OCI-LY1 (cell line): ENCODE measurements at regions not wholly inside any gene's neighbourhood (a gene's known extent, or its start where the extent isn't known, plus 50 kb on each side); places are given as distances from the start of the nearest gene placed in this dataset.

Experiments used
- H2AFZ ChIP-seq: fragments of 200-600 bp; sonication (generic), shearing (Covaris generic); 2 replicates; pipeline ENCODE4 v1.6.0; 2014; ENCODE audit warnings: antibody characterized with exemption, mild to moderate bottlenecking, low read length
- H3F3A ChIP-seq: fragments of 200-600 bp; sonication (generic), shearing (Covaris generic); 2 replicates; pipeline ENCODE4 v1.6.0; 2014; ENCODE audit warnings: mild to moderate bottlenecking, antibody characterized with exemption, low read length, moderate library complexity; ENCODE audit not compliant: insufficient read depth
- H3K27ac ChIP-seq: fragments of 200-600 bp; sonication (generic); 2 replicates; pipeline ENCODE4 v1.5.1; 2014; ENCODE audit warnings: low read length, mixed run types, mild to moderate bottlenecking, low read depth; ENCODE audit not compliant: poor library complexity, severe bottlenecking
- H3K27me3 ChIP-seq: fragments of 200-600 bp; sonication (generic); 2 replicates; pipeline ENCODE4 v1.6.0; 2014; ENCODE audit warnings: antibody characterized with exemption, mild to moderate bottlenecking, low read length, moderate library complexity; ENCODE audit not compliant: insufficient read depth
- H3K36me3 ChIP-seq: fragments of 200-600 bp; sonication (generic); 2 replicates; pipeline ENCODE4 v1.6.1; 2014; ENCODE audit warnings: mild to moderate bottlenecking, antibody characterized with exemption, low read length, moderate library complexity, mixed read lengths; ENCODE audit not compliant: insufficient read depth
- H3K4me1 ChIP-seq: fragments of 200-600 bp; sonication (generic); 2 replicates; pipeline ENCODE4 v1.5.1; 2014; ENCODE audit warnings: mild to moderate bottlenecking, low read length, moderate library complexity; ENCODE audit not compliant: insufficient read depth, severe bottlenecking
- H3K4me2 ChIP-seq: fragments of 200-600 bp; sonication (generic), shearing (Covaris generic); 2 replicates; pipeline ENCODE4 v1.6.1; 2014; ENCODE audit warnings: low read length
- H3K4me3 ChIP-seq: fragments of 200-600 bp; sonication (generic); 2 replicates; pipeline ENCODE4 v1.5.1; 2014; ENCODE audit warnings: low read length, low read depth, mild to moderate bottlenecking, mixed read lengths; ENCODE audit not compliant: poor library complexity, severe bottlenecking
- H3K79me2 ChIP-seq: fragments of 200-600 bp; shearing (Covaris generic); 2 replicates; pipeline ENCODE4 v1.6.1; 2016; ENCODE audit warnings: mixed run types, low read length, mixed read lengths; ENCODE audit not compliant: insufficient read depth
- H3K9ac ChIP-seq: fragments of 200-600 bp; sonication (generic), shearing (Covaris generic); 2 replicates; pipeline ENCODE4 v1.6.1; 2014; ENCODE audit warnings: mild to moderate bottlenecking, low read length, mixed read lengths
- H3K9me2 ChIP-seq: fragments of 200-600 bp; sonication (generic), shearing (Covaris generic); 2 replicates; pipeline ENCODE4 v1.6.1; 2014; ENCODE audit warnings: low read depth, mild to moderate bottlenecking, low read length, mixed read lengths
- H3K9me3 ChIP-seq: fragments of 200-600 bp; shearing (Covaris generic); 2 replicates; pipeline ENCODE4 v1.6.1; 2014; ENCODE audit warnings: low read length, mixed read lengths
- H4K20me1 ChIP-seq: fragments of 200-600 bp; sonication (generic), shearing (Covaris generic); 2 replicates; pipeline ENCODE4 v1.6.0; 2016; ENCODE audit warnings: mild to moderate bottlenecking, low read length; ENCODE audit not compliant: insufficient read depth
- EZH2 ChIP-seq: fragments of 200-600 bp; sonication (generic), shearing (Covaris generic); IDR thresholded peaks from 2 replicates; pipeline ENCODE4 v1.8.0; 2017; ENCODE audit warnings: borderline replicate concordance, mixed run types, mild to moderate bottlenecking, antibody characterized with exemption, low read length, moderate library complexity, mixed read lengths
- TF ChIP-seq, protein P1 (sequence below): fragments of 200-600 bp; sonication (generic), shearing (Covaris generic); IDR thresholded peaks from 2 replicates; pipeline ENCODE4 v1.5.1; 2017; ENCODE audit warnings: mild to moderate bottlenecking, antibody characterized with exemption, low read length, moderate library complexity, mixed read lengths

DNA sequence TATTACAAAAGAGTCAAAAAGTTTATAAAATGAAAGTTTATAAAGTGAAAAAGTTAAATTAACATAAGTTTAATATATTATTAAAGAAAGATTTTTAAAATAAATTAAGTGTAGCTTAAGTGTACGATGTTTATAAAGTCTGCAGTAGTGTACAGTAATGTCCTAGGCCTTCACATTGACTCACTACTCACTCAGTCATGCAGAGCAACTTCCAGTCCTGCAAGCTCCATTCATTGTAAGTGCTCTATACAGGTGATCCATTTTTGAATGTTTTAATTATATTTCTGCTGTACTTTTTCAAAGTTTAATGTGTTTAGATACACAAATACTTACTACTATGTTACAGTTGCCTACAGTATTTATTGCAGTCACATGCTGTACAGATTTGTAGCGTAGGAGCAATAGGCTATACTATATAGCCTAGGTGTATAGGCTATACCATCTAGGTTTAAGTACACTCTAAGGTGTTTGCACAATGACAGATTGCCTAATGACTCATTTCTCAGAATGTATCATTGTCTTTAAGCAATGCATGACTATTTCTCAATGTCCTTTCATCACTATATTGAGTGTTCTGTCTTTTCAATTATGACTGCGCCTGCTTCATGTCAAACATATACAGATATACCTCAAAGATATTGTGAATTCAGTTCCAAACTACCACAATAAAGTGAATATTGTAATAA is 1110.3 kb upstream of the MAP3K7 start:
- Histone ChIP-seq H4K20me1 (no peaks in the 10 kb centered on the region), H3K27ac (no peak overlapping the region), H2AFZ (no peak overlapping the region)

DNA sequence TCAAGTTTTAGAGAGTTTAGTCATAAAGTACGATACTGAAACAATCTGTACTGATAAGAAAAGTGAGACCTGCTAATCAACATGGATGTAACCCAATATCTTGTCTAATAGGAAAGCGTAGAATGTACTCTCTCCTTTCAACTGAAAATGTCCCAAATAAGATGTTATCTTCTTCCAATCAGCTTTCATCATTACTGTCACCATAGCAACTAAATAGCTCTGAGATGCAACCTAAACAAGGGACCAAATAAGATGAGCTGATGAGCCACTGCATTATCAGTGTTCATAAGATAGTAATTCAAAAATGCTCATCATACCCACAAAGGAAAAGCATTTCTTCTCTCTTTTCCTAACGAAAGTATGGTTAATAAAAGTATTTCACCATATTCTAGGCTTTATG is 1108.3 kb upstream of the MAP3K7 start:
- H3K4me1 ChIP-seq = no peaks in the 10 kb centered on the region
- H3K4me2 ChIP-seq = no peak overlapping the region
- H3K27me3 ChIP-seq = no peaks in the 10 kb centered on the region

More for the DNA sequence above, 1110.3 kb upstream of the MAP3K7 start:
- Histone ChIP-seq H3K9me2 (no peaks in the 10 kb centered on the region), H3K9me3 (no peaks in the 10 kb centered on the region), H3K79me2 (no peaks in the 10 kb centered on the region), H3K9ac (no peak overlapping the region), H3F3A (no peaks in the 10 kb centered on the region), H3K36me3 (no peaks in the 10 kb centered on the region), H3K4me1 (no peaks in the 10 kb centered on the region), H3K27me3 (no peaks in the 10 kb centered on the region), H3K4me2 (no peak overlapping the region), H3K4me3 (no peak overlapping the region)
- no peak for TF ChIP-seq EZH2
- TF ChIP-seq, protein P1, sequence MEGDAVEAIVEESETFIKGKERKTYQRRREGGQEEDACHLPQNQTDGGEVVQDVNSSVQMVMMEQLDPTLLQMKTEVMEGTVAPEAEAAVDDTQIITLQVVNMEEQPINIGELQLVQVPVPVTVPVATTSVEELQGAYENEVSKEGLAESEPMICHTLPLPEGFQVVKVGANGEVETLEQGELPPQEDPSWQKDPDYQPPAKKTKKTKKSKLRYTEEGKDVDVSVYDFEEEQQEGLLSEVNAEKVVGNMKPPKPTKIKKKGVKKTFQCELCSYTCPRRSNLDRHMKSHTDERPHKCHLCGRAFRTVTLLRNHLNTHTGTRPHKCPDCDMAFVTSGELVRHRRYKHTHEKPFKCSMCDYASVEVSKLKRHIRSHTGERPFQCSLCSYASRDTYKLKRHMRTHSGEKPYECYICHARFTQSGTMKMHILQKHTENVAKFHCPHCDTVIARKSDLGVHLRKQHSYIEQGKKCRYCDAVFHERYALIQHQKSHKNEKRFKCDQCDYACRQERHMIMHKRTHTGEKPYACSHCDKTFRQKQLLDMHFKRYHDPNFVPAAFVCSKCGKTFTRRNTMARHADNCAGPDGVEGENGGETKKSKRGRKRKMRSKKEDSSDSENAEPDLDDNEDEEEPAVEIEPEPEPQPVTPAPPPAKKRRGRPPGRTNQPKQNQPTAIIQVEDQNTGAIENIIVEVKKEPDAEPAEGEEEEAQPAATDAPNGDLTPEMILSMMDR = no peak

DNA sequence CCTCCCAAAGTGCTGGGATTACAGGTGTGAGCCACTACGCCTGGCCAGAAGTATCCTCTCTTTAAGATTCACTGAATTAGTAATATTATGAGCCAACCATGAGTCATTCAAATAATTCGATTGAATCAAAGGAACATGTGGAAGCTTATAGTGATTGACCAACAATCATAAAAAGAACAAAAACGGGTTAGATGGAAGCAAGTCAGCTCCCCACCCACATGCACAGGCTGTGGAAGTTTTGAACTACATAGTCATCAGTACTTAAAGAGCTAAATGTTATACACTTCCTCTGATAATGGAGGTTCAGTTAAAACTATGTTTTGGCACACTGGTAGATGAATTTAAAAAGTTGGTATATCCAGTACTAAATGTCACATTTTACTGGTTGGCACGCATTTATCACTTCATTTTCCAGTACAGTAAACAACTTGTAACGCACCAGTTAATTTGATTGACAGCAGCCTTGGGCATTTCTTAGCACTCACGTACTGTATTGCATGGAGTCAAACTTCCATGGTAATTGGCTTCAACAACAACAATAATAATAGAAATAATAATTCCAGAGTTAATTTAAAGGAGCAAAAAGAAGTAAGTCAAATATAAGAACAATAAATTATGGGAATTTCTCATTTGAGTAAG is 1107.3 kb upstream of the MAP3K7 start:
- no peaks in the 10 kb centered on the region for H4K20me1 ChIP-seq
- H3K4me2 ChIP-seq = no peak overlapping the region
- H3K36me3 ChIP-seq = no peaks in the 10 kb centered on the region
- no peaks in the 10 kb centered on the region for H3K79me2 ChIP-seq
- no peak for TF ChIP-seq EZH2
- TF ChIP-seq, protein P1 = no peak
- no peak overlapping the region for H3K4me3 ChIP-seq
- no peaks in the 10 kb centered on the region for H3K9me3 ChIP-seq
- no peak overlapping the region for H2AFZ ChIP-seq
- H3K27ac ChIP-seq = no peak overlapping the region
- no peaks in the 10 kb centered on the region for H3K27me3 ChIP-seq
- no peaks in the 10 kb centered on the region for H3F3A ChIP-seq
- no peaks in the 10 kb centered on the region for H3K9me2 ChIP-seq
- no peaks in the 10 kb centered on the region for H3K4me1 ChIP-seq
- no peak overlapping the region for H3K9ac ChIP-seq

More for the DNA sequence above, 1108.3 kb upstream of the MAP3K7 start:
- H4K20me1 ChIP-seq = no peaks in the 10 kb centered on the region
- H3K9me2 ChIP-seq = no peaks in the 10 kb centered on the region
- no peak overlapping the region for H3K4me3 ChIP-seq
- H3K27ac ChIP-seq = no peak overlapping the region
- no peaks in the 10 kb centered on the region for H3K36me3 ChIP-seq
- no peaks in the 10 kb centered on the region for H3K79me2 ChIP-seq
- H3F3A ChIP-seq = no peaks in the 10 kb centered on the region
- H3K9me3 ChIP-seq = no peaks in the 10 kb centered on the region
- no peak for TF ChIP-seq EZH2
- no peak overlapping the region for H3K9ac ChIP-seq
- H2AFZ ChIP-seq = no peak overlapping the region
